ENCODE measurements at regions not wholly inside any gene's neighbourhood (a gene's known extent, or its start where the extent isn't known, plus 50 kb on each side); places are given as distances from the start of the nearest gene placed in this dataset.
A peak's percentile ranks its signal among the peaks of the same experiment; 100 is the strongest.
"Not testable (repeated sequence)": the region's sequence is repeated elsewhere in the genome, so short reads cannot be mapped to it uniquely, and the experiment has no call there.

- H3K9me3 ChIP-seq (replicated peaks; ENCODE audit: control insufficient read depth, low read depth, low read length); H3K36me3 ChIP-seq (ENCODE audit: control insufficient read depth, insufficient read depth, low read length); DNase-seq; H3K4me3 ChIP-seq (ENCODE audit: low read length); H3K4me1 ChIP-seq (ENCODE audit: control insufficient read depth, insufficient read depth, low read length); H3K27me3 ChIP-seq (ENCODE audit: control insufficient read depth, insufficient read depth, low read length); H3K27ac ChIP-seq (ENCODE audit: low read length): not testable (repeated sequence)
- no CpG with 5 or more reads among the region's 7 CpGs for WGBS (ENCODE audit: insufficient coverage)
These were observed 1068.7 kb upstream of the CITED2 start for GRCh38 chr6:140443112-140443511.

DNA sequence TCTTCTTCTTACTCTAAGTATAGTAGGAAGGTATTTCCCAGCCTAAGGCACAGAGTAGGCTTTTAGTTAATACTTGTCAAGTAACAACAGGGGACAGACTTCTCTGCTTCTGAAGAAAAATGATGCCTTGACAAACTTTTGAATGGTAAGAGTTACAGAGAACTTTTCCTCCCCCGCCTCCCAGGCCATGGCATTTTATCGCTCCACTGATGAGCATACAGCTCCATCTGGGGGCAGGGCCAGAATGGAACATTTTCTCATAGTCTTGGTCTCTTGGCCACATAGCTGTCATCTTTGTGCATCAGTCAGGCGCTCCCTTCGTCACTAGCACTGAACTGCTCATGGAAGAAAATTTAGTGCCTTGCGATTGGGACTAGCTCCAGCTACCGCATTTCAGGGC is 1066.8 kb upstream of the CITED2 start:
- H3K4me3 ChIP-seq (ENCODE audit: low read length), result no peak overlapping the region
- H3K36me3 ChIP-seq (ENCODE audit: control insufficient read depth, insufficient read depth, low read length), result no peaks in the 10 kb centered on the region
- peak; percentile 61 for DNase-seq
- 79% methylated on average over 4 of the region's 6 CpGs for WGBS (ENCODE audit: insufficient coverage)
- no peak overlapping the region for H3K27ac ChIP-seq (ENCODE audit: low read length)
- H3K4me1 ChIP-seq (ENCODE audit: control insufficient read depth, insufficient read depth, low read length), result no peaks in the 10 kb centered on the region
- no peaks in the 10 kb centered on the region for H3K9me3 ChIP-seq (replicated peaks; ENCODE audit: control insufficient read depth, low read depth, low read length)
- H3K27me3 ChIP-seq (ENCODE audit: control insufficient read depth, insufficient read depth, low read length), result no peaks in the 10 kb centered on the region

- Histone ChIP-seq H3K4me3 (ENCODE audit: low read length) (no peak overlapping the region), H3K27ac (ENCODE audit: low read length) (no peak overlapping the region), H3K9me3 (replicated peaks; ENCODE audit: control insufficient read depth, low read depth, low read length) (no peaks in the 10 kb centered on the region), H3K4me1 (ENCODE audit: control insufficient read depth, insufficient read depth, low read length) (no peaks in the 10 kb centered on the region), H3K27me3 (ENCODE audit: control insufficient read depth, insufficient read depth, low read length) (no peaks in the 10 kb centered on the region), H3K36me3 (ENCODE audit: control insufficient read depth, insufficient read depth, low read length) (no peaks in the 10 kb centered on the region)
- no peak for DNase-seq
- WGBS (ENCODE audit: insufficient coverage), result no CpG with 5 or more reads among the region's 2 CpGs
These were observed 1065.9 kb upstream of the CITED2 start for GRCh38 chr6:140440223-140440835.

DNA sequence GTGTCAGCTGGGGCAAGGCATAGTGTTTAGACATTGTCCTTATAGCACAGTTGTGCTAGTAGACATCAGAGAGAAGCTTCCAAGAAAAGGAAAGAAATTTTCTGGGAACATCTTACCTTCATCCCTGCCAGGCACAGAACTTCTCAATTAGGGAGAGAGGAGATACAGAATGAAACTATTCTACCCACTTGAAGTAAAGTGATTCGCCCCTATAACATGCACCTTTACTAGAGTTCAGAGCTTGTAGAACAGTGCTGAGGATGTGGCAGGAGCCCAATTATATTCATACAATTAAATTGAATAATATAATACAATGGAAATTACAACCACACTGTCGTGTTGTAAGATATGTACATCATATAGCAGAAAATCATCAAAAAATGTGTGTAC is 1063.9 kb upstream of the CITED2 start:
- DNase-seq, result no peak
- Histone ChIP-seq H3K27ac (ENCODE audit: low read length) (no peak overlapping the region), H3K36me3 (ENCODE audit: control insufficient read depth, insufficient read depth, low read length) (no peaks in the 10 kb centered on the region), H3K9me3 (replicated peaks; ENCODE audit: control insufficient read depth, low read depth, low read length) (peaks cover 8% of the 10 kb centered on the region), H3K27me3 (ENCODE audit: control insufficient read depth, insufficient read depth, low read length) (no peaks in the 10 kb centered on the region), H3K4me1 (ENCODE audit: control insufficient read depth, insufficient read depth, low read length) (no peaks in the 10 kb centered on the region), H3K4me3 (ENCODE audit: low read length) (no peak overlapping the region)
- WGBS (ENCODE audit: insufficient coverage), result no CpG with 5 or more reads among the region's 2 CpGs

- WGBS (ENCODE audit: insufficient coverage), result no CpG with 5 or more reads among the region's 5 CpGs
These were observed 1063.3 kb upstream of the CITED2 start for GRCh38 chr6:140437619-140438345.

DNA sequence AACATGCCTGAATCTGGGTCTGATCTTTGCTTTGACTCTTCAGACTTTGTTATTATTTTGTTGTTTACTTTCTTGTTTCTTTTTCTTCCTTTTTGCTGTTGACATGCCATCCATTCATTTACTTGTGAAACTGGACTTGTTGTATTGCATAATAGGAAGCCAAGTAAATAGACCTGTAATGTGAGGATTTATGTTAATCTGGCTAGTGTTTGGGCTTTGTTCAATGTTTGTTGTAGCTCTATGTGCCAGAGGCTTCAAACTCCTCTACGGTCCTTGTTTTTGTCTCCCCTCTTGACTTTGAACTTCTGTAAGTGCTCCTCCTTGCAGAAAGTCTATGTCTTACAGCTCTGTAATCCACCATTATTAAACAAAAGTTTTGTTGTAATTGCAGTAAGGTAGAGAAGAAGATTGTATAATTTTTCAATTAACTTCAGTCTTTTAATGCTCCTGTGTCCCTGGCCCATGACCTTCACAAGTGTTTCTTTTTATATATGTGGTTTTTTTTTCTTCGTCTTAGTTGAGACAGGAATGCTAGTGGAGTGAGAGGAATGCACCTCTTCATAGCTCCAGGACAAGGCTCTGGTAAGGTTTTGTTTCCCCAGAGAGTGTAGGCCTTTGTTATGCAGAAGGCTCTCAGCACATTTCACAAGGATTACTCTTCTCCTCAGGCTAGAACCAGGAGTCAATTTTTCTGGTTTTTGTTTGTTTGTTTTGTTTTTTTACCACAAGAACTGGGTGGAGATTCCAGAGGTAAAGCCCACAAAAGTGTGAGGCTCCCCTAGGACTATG is 1061.8 kb upstream of the CITED2 start:
- no peaks in the 10 kb centered on the region for H3K36me3 ChIP-seq (ENCODE audit: control insufficient read depth, insufficient read depth, low read length)
- H3K4me1 ChIP-seq (ENCODE audit: control insufficient read depth, insufficient read depth, low read length), result no peaks in the 10 kb centered on the region
- no peak overlapping the region for H3K27ac ChIP-seq (ENCODE audit: low read length)
- peaks cover 8% of the 10 kb centered on the region for H3K9me3 ChIP-seq (replicated peaks; ENCODE audit: control insufficient read depth, low read depth, low read length)
- no CpG with 5 or more reads among the region's 2 CpGs for WGBS (ENCODE audit: insufficient coverage)
- no peaks in the 10 kb centered on the region for H3K27me3 ChIP-seq (ENCODE audit: control insufficient read depth, insufficient read depth, low read length)
- H3K4me3 ChIP-seq (ENCODE audit: low read length), result no peak overlapping the region
- DNase-seq, result no peak

More at GRCh38 chr6:140437619-140438345, 1063.3 kb upstream of the CITED2 start:
- Histone ChIP-seq H3K9me3 (replicated peaks; ENCODE audit: control insufficient read depth, low read depth, low read length) (peaks cover 8% of the 10 kb centered on the region), H3K27me3 (ENCODE audit: control insufficient read depth, insufficient read depth, low read length) (no peaks in the 10 kb centered on the region), H3K4me1 (ENCODE audit: control insufficient read depth, insufficient read depth, low read length) (no peaks in the 10 kb centered on the region), H3K36me3 (ENCODE audit: control insufficient read depth, insufficient read depth, low read length) (no peaks in the 10 kb centered on the region), H3K4me3 (ENCODE audit: low read length) (no peak overlapping the region), H3K27ac (ENCODE audit: low read length) (no peak overlapping the region)
- DNase-seq, result peak; percentile 37

DNA sequence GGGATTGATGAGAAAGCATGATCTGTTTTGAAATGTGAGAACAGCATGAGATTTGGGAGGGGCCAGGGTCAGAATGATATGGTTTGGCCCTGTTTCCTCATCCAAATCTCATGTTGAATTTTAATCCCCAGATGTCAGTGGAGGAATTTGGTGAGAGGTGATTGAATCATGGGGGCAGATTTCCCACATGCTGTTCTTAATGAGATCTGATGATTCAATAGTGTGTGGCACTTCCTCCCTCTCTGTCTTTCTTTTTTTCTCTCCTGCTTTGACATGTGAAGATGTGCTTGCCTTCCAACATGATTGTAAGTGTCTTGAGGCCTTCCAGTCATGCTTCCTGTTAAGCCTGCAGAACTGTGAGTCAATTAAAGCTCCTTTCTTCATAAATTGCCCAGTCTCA is 1060.3 kb upstream of the CITED2 start:
- Histone ChIP-seq H3K4me1 (ENCODE audit: control insufficient read depth, insufficient read depth, low read length) (no peaks in the 10 kb centered on the region), H3K27me3 (ENCODE audit: control insufficient read depth, insufficient read depth, low read length) (no peaks in the 10 kb centered on the region), H3K9me3 (replicated peaks; ENCODE audit: control insufficient read depth, low read depth, low read length) (peaks cover 8% of the 10 kb centered on the region), H3K36me3 (ENCODE audit: control insufficient read depth, insufficient read depth, low read length) (no peaks in the 10 kb centered on the region), H3K27ac (ENCODE audit: low read length) (no peak overlapping the region), H3K4me3 (ENCODE audit: low read length) (no peak overlapping the region)
- no peak for DNase-seq

- Histone ChIP-seq H3K9me3 (replicated peaks; ENCODE audit: control insufficient read depth, low read depth, low read length) (peaks cover 8% of the 10 kb centered on the region), H3K27ac (ENCODE audit: low read length) (no peak overlapping the region), H3K4me1 (ENCODE audit: control insufficient read depth, insufficient read depth, low read length) (no peaks in the 10 kb centered on the region), H3K36me3 (ENCODE audit: control insufficient read depth, insufficient read depth, low read length) (no peaks in the 10 kb centered on the region), H3K27me3 (ENCODE audit: control insufficient read depth, insufficient read depth, low read length) (no peaks in the 10 kb centered on the region), H3K4me3 (ENCODE audit: low read length) (no peak overlapping the region)
- WGBS (ENCODE audit: insufficient coverage), result 100% methylated on average over 2 of the region's 4 CpGs
- DNase-seq, result no peak
These were observed 1058.6 kb upstream of the CITED2 start for GRCh38 chr6:140433072-140433471.

DNA sequence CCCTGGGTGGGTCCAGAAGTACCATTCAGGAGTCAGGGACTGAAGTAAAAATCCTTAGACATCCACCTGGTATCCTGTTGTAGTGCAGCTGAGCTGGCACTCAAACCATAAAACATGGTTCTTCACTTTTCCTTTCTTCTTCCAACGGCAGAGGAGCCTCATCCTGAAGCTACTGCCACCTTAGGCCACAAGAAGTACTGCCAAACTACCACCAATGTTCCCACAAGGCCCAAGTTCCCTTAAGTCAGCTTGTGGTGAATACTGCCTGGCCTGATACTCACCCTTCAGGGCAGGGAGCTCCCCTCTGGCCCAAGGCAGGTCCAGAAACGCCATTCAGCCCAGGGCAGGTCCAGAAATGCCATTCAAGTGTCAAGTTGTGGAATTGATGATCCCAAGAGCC is 1053.4 kb upstream of the CITED2 start:
- Histone ChIP-seq H3K4me3 (ENCODE audit: low read length) (no peak overlapping the region), H3K4me1 (ENCODE audit: control insufficient read depth, insufficient read depth, low read length) (no peaks in the 10 kb centered on the region), H3K27ac (ENCODE audit: low read length) (no peak overlapping the region), H3K27me3 (ENCODE audit: control insufficient read depth, insufficient read depth, low read length) (no peaks in the 10 kb centered on the region), H3K9me3 (replicated peaks; ENCODE audit: control insufficient read depth, low read depth, low read length) (peaks cover 3% of the 10 kb centered on the region), H3K36me3 (ENCODE audit: control insufficient read depth, insufficient read depth, low read length) (no peaks in the 10 kb centered on the region)
- 60% methylated on average over 1 of the region's 2 CpGs for WGBS (ENCODE audit: insufficient coverage)
- DNase-seq, result no peak

DNA sequence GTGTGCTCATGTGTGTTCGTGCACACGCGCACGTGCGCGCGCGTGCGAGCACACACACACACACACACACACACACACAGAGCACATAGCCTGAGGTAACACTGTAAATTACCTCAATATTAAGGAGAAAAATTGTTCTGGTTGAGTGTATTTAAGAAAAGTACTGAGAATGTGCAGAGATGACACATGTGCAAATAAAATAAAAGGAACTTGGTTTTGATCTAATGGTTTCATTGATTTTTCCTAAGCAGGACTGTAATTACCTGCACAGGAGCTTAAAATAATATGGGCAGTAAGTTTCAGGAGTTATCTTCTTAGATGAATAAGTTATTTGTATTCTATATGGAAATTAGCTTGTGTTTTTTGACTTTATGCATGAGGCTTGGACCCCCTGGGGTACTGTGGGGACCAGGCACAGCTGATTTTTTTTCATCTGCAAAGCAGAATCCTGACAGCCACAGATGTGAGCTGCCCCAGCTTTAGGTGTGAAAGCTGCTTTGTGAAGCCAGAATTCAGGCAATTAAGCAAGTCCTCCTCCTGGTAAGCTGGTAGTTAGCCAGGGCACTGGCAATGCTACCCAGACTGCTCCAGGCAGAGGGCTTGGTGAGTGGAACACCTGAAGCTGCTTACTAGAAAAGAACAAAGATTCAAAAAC is 1040.6 kb upstream of the CITED2 start:
- no peaks in the 10 kb centered on the region for H3K27me3 ChIP-seq (ENCODE audit: control insufficient read depth, insufficient read depth, low read length)
- no peak overlapping the region for H3K27ac ChIP-seq (ENCODE audit: low read length)
- WGBS (ENCODE audit: insufficient coverage), result no CpG with 5 or more reads among the region's 9 CpGs
- peaks cover 5% of the 10 kb centered on the region for H3K9me3 ChIP-seq (replicated peaks; ENCODE audit: control insufficient read depth, low read depth, low read length)
- no peaks in the 10 kb centered on the region for H3K36me3 ChIP-seq (ENCODE audit: control insufficient read depth, insufficient read depth, low read length)
- DNase-seq, result no peak
- H3K4me1 ChIP-seq (ENCODE audit: control insufficient read depth, insufficient read depth, low read length), result no peaks in the 10 kb centered on the region
- no peak overlapping the region for H3K4me3 ChIP-seq (ENCODE audit: low read length)

Measured in muscle of leg (tissue), 3 donors.